SKM-1 (cell line): ENCODE measurements at regions not wholly inside any gene's neighbourhood (a gene's known extent, or its start where the extent isn't known, plus 50 kb on each side); places are given as distances from the start of the nearest gene placed in this dataset.

Experiments
- DNase-seq: peaks from one replicate; lab custom pipeline; 2025; ENCODE audit not compliant: unreplicated experiment; lab: John Stamatoyannopoulos, UW

- DNase-seq: no peak
Observed at GRCh38 chr20:48468571-48468970, 359.2 kb downstream of the PREX1 start.

GRCh38 chr20:48467622-48468021 is 360.2 kb downstream of the PREX1 start:
- DNase-seq: peak; percentile 11

- DNase-seq: no peak
Observed at GRCh38 chr20:48465271-48465670, 362.5 kb downstream of the PREX1 start.

- DNase-seq: no peak
Observed at GRCh38 chr20:48463916-48464315, 363.9 kb downstream of the PREX1 start.

- DNase-seq: no peak
Observed at GRCh38 chr20:48463096-48463720, 364.6 kb downstream of the PREX1 start.

GRCh38 chr20:48461735-48462119 is 366.1 kb downstream of the PREX1 start:
- DNase-seq: no peak

- no peak for DNase-seq
Observed at GRCh38 chr20:48461091-48461734, 366.6 kb downstream of the PREX1 start.

- DNase-seq: no peak
Observed at GRCh38 chr20:48460681-48461080, 367.1 kb downstream of the PREX1 start.

- DNase-seq: no peak
Observed at GRCh38 chr20:48459722-48460395, 367.9 kb downstream of the PREX1 start.

- DNase-seq: no peak
Observed at GRCh38 chr20:48458601-48459385, 369.0 kb downstream of the PREX1 start.

- no peak for DNase-seq
Observed at GRCh38 chr20:48458003-48458377, 369.8 kb downstream of the PREX1 start.

GRCh38 chr20:48457193-48458002 is 370.4 kb downstream of the PREX1 start:
- no peak for DNase-seq

- no peak for DNase-seq
Observed at GRCh38 chr20:48456366-48457192, 371.2 kb downstream of the PREX1 start.

- DNase-seq: no peak
Observed at GRCh38 chr20:48455651-48456365, 372.0 kb downstream of the PREX1 start.

- DNase-seq: no peak
Observed at GRCh38 chr20:48454671-48455490, 372.9 kb downstream of the PREX1 start.

- DNase-seq: no peak
Observed at GRCh38 chr20:48453477-48454093, 374.2 kb downstream of the PREX1 start.

- no peak for DNase-seq
Observed at GRCh38 chr20:48451401-48451800, 376.4 kb downstream of the PREX1 start.
